G401.6 (cell line): ENCODE measurements at regions not wholly inside any gene's neighbourhood (a gene's known extent, or its start where the extent isn't known, plus 50 kb on each side); places are given as distances from the start of the nearest gene placed in this dataset.
"Not testable (repeated sequence)": the region's sequence is repeated elsewhere in the genome, so short reads cannot be mapped to it uniquely, and the experiment has no call there.

Experiments
- FAIRE-seq: peaks from 2 replicates; lab custom pipeline; 2012; peaks lifted over from hg19 to GRCh38; lab: Jason Lieb, UNC

DNA sequence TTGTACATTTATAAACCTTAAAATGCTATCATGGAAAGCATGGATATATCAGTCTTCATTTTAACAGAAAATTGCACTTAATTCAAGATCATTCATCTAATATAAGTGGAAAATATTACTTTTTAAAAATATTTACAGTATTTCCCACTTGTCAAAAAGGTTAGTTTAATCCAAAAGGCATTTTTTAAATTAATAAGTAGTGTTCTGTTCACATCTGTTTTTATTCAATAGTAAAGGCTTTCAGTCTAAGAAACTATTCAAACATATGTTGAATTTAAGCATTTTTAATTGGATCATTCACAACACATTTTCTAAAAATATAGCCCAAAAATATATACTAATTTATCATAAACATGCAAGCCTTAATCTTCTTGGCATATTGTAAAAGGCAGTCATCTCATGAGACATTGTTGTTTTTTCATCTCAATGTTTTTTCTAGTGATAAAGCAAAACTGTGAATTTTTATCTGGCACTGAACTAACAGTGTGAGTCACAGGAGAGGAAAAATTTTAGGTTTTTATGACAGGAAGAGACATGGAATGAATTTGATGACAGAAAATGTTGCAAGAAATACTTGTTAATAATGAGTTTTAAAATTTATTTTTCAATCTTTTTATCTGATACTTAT, 1642.5 kb upstream of the TMEFF2 start:
- no peak for FAIRE-seq

DNA sequence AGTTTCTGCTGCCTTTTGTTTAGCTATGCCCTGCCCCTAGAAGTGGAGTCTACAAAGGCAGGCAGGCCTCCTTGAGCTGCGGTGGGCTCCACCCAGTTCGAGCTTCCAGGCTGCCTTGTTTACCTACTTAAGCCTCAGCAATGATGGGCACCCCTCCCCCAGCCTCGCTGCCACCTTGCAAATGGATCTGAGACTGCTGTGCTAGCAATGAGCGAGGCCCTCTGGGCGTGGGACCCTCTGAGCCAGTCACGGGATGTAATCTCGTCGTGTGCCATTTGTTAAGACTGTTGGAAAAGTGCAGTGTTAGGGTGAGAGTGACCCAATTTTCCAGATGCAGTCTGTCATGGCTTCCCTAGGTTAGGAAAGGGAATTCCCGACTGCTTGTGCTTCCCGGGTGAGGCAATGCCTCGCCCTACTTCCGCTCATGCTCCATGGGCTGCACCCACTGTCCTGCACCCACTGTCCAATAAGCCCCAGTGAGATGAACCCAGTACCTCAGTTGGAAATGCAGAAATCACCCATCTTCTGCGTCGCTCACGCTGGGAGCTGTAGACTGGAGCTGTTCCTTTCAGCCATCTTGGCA, 1641.8 kb upstream of the TMEFF2 start:
- not testable (repeated sequence) for FAIRE-seq

DNA sequence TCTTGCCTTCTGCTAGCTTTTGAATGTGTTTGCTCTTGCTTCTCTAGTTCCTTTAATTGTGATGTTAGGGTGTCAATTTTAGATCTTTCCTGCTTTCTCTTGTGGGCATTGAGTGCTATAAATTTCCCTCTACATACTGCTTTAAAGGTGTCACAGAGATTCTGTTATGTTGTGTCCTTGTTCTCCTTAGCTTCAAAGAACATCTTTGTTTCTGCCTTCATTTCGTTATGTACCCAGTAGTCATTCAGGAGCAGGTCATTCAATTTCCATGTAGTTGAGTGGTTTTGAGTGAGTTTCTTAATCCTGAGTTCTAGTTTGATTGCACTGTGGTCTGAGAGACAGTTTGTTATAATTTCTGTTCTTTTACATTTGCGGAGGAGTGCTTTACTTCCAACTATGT, 1639.2 kb upstream of the TMEFF2 start:
- not testable (repeated sequence) for FAIRE-seq

DNA sequence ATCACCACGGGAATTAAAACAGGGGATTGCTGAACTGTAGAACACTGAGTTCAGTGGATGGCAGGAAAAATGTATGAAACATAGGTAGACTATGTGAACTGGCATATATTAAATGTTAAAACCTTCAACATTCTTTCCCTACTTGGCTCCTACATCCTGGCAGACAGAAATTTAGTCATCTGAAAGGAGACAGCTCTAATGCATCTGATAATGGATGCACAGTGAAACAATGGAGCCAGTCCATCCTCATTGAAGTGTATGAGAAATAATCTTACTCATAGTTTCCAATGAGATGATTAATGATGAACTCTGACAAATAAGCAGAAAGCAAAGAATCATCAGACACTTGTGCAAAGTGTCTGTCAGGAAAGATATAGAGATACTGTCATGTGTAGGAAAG, 1629.7 kb upstream of the TMEFF2 start:
- FAIRE-seq = no peak

DNA sequence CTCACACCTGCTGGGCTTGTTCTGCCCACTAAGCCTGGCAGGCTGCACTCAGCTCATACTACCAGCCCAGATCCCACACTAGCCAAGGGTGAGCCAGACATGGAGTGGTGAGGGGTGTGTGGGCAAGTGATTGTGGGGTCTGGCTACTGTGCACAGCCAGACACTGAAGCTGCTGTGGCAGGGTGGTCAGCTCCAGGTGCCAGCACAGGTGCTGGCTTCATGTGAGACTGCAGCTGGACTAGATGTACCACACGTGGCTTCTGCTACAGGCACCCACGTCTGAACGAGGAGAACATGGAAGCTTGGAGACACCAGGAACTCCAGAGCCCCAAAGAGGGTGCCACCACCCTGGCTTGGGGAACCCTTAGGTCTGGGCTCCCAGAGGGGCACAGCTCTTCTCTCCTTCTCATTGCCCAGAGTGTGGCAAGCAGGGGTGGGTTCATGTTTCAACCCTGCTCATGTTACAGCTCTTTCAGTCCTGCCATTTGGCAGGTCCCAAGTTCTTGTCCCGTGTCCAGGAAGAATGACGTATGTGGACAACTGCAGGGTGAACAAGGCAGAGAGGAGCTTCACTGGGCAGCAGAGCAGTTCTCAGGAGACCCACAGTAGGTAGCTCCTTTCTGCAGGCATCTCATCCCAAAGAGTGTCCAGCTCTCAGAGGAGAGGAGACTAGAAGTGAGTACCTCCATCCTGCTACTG, 1624.2 kb upstream of the TMEFF2 start:
- FAIRE-seq = no peak

DNA sequence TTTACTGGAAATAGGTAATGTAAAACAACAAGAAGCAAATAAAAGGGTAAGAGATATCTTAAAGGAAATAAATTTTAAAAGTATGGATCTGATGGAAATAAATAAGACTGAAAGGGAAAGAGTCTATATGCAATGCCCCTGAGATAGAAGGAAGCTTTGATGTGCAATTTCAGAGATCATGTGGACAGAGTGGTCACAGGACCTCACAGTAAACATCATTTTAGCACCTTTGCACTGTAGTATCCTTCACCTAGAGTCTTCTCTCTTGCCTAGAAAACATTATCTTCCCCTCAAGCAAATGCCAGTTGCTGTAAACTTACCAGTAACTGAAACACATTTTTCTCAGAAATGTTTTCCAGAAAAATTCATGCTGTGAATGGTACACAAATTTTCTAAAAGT, 1621.3 kb upstream of the TMEFF2 start:
- FAIRE-seq = no peak

DNA sequence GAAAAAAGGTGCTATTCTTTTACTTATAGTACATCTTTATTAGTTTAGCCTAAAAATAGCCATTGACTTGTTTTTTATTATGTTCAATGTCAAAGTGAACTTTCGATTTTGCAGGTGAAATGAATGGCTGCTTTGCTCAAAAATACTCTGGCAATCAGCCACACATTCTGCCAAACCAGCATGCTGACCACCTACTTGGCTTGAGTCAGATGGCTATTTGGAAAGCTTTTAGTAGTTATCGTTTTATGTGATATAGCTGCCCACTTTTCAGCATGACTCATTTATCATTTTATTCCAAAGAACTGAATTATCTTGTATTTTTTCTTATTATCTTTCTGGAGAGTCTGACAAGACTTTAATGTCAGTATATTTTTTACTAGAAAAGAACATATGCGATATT, 1615.8 kb upstream of the TMEFF2 start:
- FAIRE-seq = no peak

DNA sequence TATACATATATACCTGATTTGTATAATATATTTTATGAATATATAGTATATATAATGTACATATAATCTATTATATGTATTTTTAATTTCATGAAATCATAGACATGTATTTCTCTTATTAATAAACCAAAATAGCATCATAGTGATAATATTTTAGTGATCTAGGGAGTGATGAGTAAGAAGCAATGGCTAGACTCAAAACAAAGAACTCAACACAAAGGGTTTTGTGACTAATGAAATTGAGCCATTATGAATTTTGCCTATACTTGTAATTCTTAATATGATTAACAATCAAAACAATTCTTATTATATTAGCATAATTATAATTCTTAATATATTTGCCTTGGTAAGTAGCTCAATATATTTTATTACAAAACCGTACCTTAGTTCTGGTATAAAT, 1614.1 kb upstream of the TMEFF2 start:
- no peak for FAIRE-seq

DNA sequence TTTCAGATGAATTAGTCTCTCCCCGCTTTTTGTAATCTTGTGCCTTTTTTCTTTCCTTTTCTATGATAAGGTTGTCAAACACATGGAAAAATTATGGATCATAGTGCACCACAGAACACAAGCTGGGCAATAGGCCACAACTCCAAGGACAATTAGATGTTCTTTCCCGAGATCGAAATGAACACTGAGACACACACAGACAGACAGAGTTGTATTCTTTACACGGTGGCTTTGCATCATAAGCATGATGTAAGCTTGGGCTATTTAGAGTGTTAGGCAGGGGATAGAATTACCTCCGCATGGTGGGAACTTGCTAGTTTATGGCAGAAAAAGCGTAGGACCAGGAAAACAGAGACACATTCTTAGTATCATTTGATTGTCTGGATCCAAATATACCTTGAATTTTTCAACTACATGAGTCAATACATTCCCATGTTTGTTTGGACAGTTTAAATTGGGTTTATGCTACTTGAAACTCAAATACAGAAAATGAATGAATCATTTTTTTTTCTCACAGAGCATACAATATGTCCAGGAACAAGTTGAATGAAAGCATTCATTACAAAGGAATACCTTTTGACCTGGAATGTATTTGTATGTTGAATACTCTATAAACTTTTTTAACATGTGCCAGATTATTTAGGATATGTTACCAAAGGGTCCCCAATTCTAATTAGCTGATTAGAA, 1611.5 kb upstream of the TMEFF2 start:
- FAIRE-seq = no peak

DNA sequence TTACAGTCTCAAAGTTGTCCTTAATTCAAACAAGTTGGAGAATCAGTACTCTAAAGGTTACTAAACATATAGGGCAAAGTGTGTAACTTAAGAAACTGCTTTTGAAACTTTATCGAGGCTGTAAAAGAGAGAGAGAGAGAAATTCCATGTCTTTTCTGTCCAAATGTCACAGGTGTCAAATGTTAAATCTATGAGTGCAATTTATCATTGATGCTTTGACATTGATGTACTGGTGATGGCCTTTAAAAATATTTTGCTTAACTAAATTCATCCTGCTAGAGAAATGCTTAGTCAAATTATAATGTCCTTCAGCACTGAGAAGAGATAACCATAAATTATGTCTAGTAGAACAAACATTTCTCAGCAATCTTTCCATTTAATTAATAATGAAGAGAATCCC, 1602.1 kb upstream of the TMEFF2 start:
- FAIRE-seq = no peak

DNA sequence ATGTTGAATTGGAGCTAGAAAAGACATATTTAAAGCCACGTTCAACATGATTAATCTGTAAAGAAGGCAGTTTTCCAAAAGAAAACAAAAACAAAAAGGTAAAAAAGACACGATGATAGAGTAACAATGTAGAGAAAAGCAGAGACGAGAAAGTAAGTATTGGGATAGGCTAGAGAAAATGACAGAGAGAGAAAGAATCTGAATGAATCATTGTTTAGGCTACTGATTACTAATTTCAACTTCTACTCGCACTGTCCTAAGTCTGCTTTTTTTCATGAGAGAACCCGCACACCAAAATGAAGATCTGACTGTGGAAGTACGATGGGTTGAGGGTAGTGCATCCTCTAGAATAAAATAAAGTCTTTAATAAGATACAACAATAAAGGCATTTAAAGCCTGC, 1599.2 kb upstream of the TMEFF2 start:
- no peak for FAIRE-seq

DNA sequence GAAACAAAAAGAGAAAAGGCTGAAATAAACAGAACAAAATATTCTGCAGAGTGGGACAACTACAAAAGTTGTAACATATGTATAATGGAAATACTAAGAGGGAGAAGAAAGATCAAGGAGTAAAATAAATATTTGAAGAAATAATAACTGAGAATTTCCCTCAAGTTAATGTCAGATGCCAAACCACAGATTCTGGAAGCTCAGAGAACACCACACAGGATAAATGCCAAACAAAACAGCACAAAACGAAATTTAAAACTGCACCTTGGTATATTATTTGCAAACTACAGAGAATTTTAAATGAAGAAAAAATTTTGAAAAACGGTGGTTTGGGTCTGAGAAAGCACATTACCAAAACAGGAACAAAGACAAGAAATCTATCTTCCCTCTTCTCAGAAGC, 1588.9 kb upstream of the TMEFF2 start:
- FAIRE-seq = no peak

DNA sequence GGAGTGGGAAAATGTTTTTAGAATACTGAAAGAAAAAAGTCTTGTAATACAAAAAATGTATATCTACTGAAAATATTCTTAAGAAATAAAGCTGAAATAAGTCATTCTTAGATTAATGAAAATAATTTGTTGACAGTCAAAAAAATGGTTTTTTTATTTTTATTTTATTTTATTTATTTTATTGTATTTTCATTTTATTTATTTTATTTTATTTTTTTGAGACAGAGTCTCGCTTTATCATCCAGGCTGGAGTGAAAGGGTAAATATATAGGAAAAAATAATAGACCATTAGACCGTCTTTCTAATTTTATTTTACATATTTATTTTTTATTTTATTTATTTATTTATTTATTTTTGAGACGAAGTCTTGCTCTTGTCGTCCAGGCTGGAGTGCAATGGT, 1583.6 kb upstream of the TMEFF2 start:
- FAIRE-seq = peak; percentile 82

DNA sequence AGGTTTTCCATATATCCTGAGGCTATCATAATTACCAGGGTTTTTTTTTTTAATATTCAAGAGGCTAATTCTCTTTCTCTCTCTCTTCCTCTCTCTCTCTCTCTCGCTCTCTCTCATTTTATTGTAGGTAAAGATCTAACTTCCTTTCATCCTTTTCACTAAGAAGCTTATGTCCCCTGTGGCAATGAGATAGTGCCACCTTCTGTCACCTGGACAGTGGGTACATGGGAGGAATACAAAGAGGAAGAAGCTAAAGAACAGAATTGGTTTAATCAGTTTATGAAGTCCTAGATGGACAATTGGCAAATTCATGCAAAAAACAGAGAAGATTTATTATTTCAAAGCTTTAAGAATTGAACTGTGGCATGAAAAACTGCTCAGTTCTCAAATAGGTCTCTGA, 1582.3 kb upstream of the TMEFF2 start:
- FAIRE-seq = no peak

DNA sequence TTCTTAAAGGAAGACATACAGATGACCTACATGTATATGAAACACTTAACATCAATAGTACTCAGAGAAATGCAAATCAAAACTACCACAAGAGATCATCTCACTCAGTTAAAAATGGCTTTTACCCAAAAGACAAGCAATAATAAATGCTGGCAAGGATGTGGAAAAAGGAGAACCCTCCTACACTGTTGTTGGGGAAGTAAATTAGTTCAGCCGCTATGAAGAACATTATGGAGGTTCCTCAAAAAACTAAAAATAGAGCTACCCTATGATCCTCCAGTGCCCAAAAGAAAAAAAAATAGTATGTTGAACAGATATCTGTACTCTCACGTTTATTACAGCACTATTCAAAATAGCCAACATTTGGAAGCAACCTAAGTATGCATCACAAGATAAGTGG, 1579.4 kb upstream of the TMEFF2 start:
- no peak for FAIRE-seq

DNA sequence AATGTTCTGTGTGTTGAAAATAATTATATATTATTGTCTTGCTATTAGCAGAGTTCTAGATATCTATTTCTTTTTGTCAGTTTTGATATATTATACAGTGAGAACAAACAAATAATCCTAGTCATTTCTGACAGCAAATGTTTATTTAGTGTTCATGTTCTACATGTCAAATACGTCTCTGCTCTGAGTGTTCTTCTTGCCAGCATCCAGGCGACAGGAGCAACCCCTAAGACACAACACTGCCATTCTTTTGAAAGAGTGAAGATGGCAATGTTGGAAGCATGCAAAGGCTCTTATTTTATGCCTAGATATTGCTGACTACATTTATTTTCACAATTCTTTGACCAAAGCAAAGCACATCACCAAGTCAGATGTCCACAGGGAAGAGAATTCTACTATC, 1556.6 kb upstream of the TMEFF2 start:
- no peak for FAIRE-seq

DNA sequence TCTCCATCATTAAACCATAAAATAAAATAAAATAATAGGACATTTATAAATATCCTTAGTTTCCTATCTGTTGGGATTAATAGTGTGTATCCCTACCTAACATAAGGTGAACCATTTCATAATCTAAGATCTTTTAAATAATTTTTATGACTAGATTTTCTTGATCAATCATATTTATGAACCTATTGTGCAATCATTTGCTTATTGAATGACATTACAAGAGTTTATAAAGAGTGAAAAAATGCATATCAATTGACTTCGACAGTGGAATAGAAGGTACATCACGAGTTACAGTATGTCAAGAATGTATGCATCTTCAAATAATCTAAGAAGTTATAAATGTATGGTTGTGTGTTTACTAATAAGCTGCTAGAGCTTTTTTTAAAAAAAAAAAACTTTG, 1554.8 kb upstream of the TMEFF2 start:
- FAIRE-seq = no peak

DNA sequence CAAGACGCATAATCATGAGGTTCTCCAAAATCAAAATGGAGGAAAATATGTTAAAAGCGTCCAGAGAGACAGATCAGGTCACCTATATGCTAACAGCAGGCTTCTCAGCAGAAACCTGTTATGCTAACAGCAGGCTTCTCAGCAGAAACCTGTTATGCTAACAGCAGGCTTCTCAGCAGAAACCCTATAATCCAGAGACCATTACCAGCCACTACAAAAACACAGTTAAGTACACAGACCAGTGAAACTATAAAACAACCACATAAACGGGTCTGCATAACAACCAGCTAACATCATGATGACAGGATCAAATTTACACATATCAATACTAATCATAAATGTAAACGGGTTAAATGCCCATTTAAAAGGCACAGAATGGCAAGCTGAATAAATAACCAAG, 1548.4 kb upstream of the TMEFF2 start:
- no peak for FAIRE-seq

DNA sequence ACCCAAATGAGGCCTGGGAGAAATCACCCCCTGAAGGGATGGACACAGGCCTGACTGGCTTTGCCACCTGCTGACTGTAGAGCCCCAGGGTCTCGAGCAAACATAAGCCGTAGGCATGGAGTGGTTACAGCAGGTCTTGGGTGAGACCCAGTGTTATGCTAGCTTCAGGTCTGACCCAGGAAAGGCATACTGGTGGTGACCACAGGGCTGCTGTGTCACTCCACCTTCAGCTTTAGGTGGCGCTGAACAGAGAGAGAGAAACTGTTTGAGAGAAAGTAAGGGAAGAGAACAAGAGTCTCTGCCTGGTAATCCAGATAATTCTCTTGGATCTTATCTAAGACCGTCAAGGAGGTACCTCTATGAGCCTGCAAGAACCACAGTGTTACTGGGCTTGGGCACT, 1544.2 kb upstream of the TMEFF2 start:
- no peak for FAIRE-seq

DNA sequence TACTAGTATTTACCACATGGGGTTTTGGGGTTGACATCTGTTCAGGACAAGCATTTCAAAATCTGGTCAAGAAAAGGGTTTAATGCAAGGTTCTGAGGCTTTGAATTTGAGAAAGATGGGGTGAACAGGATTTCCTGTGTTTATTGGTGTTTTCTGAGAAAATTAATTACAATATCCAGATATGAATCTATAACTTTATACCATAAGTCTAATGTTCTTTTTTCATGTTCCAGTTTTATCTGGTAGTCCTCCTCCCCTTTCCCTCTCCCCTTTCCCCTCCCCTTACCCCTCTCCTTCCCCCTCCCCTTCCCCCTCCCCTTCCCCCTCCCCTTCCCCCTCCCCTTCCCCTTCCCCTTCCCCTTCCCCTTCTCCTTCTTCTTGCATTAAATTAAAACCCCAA, 1518.2 kb upstream of the TMEFF2 start:
- no peak for FAIRE-seq

DNA sequence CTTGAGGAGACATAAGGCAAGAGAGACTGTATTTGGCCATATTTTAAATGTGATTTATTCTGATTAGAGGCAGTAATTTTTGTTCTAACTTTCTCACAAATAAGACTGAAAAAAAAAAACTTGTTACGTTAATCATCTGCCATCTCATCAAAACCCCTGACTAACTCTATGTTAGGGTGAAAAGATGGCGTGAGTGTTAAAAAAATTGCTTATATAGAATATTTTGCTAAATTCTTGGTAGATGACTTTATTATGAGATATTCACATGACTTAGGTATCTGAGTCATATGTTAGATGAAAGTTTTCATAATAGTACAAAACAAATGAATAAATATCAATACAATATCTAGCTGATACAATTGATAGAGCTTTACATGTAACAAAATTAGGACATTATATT, 1508.7 kb upstream of the TMEFF2 start:
- FAIRE-seq = no peak

DNA sequence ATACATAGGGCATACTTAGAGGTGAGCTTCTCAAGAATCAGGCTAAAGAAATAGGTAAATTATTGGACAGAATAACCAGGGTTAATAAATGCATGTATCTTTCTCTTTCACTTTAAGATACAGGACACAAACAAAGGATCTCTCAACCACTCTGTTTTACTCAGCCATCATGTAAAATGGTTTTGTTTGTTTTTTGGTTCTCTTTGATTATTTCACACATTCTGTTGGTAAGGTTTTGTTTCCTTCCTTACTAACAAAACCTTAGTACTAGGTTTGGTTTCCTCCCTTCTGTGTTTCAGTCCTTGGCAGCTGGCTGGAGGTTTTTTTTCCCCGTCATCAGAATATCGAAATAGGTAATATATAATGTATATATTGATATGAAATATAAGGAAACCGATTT, 1506.8 kb upstream of the TMEFF2 start:
- FAIRE-seq = no peak

DNA sequence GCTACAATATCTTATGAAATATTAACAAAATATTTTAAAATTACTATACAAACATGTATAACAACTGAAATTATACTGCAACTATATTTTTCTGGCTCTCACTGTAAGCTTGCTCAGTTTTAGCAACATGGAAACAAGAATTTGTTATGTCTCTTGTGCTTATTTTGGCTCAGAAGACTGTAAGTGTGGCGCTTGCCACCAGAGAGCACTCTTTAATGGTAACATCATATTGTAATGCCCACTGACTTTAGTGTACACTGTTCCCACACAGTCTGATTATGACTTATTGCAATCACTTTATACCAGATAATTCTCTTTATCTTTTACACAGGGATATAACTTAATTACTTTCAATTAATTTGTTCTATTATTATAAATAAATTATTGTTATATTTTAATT, 1500.6 kb upstream of the TMEFF2 start:
- peak; percentile 81 for FAIRE-seq

DNA sequence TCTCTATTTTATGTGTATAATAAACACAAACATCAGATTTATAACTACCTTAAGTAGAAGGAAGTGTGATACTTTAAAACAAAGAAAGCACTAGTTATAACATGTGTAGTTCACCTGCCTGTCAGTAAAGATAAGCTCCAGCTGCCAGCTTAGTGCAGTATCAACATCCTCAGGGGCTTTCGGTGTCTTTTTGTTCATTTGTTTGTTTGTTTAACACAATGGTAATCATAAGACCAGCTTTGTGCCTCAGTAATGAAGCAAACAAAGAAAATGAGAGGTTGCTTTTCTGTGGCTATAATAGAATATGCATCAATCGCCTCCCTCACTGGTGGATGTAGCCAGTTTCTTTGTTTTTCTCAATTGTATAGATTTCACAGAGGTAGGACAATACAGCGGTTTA, 1499.0 kb upstream of the TMEFF2 start:
- no peak for FAIRE-seq
